ENCODE measurements at regions not wholly inside any gene's neighbourhood (a gene's known extent, or its start where the extent isn't known, plus 50 kb on each side); places are given as distances from the start of the nearest gene placed in this dataset.

- no peak for TF ChIP-seq CTCF (IDR thresholded peaks at IDR 0.05; ENCODE audit: borderline replicate concordance, insufficient read depth, low read depth, low read length)
- no peak overlapping the region for H3K4me3 ChIP-seq (ENCODE audit: low read depth, low read length)
Observed at GRCh38 chr4:28776004-28776403, 1915.4 kb downstream of the STIM2 start.

- H3K4me3 ChIP-seq (ENCODE audit: low read depth, low read length) = no peak overlapping the region
- TF ChIP-seq CTCF (IDR thresholded peaks at IDR 0.05; ENCODE audit: borderline replicate concordance, insufficient read depth, low read depth, low read length) = no peak
Observed at GRCh38 chr4:28784188-28784587, 1923.5 kb downstream of the STIM2 start.

DNA sequence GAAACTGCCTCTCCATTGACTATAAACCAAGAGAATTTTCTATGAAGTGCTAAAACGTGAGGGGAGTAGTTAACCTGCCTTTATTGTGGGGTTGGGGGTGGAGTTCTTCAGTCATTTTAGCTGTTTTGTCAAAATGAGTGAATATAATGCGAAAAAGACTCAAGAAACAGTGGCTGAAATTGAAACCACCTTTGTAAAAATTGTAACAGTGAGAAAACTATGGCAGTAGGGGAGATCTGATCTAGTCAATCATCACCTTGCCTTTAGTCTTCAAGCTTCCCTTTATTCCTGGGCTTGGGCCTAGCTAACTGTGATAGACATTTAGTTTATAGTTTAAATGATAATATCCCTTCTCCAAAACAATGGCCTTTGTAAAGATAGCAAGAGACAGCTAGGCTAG is 1927.3 kb downstream of the STIM2 start:
- no peak overlapping the region for H3K4me3 ChIP-seq (ENCODE audit: low read depth, low read length)
- TF ChIP-seq CTCF (IDR thresholded peaks at IDR 0.05; ENCODE audit: borderline replicate concordance, insufficient read depth, low read depth, low read length) = no peak

GRCh38 chr4:28788929-28789490 is 1928.4 kb downstream of the STIM2 start:
- H3K4me3 ChIP-seq (ENCODE audit: low read depth, low read length) = no peak overlapping the region
- TF ChIP-seq CTCF (IDR thresholded peaks at IDR 0.05; ENCODE audit: borderline replicate concordance, insufficient read depth, low read depth, low read length) = no peak

DNA sequence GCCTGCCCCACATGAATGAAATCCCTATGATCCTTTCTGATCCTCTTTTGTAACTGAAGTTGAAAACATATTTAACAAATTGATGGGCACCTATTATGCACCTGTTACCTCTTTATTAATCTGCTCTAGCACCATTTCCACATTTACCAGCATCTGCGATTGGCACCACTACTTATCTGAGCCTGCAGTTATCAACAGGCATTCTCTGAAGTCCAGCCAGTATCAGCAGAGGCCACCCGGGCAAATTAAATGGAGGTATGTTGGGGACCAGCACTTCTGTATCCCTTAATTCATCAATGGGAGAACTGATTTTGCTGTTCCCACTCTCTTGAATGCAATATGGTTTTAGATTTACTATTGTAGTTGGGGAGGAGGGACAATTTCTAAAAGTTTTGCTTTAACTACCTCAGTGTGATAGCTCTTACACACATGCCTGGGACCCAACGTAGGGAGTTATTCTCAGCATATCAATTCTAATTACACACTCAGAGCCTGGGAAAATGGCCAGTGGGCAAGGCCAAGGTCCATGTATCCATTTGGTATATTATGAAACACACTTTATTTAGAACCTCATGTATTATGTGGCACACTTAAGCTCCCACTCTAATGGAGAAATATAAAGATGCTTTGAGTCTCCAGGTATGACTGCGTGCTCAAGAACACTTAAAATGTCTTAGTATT is 1927.1 kb upstream of the PCDH7 start:
- H3K4me3 ChIP-seq (ENCODE audit: low read depth, low read length) = no peak overlapping the region
- no peak for TF ChIP-seq CTCF (IDR thresholded peaks at IDR 0.05; ENCODE audit: borderline replicate concordance, insufficient read depth, low read depth, low read length)

DNA sequence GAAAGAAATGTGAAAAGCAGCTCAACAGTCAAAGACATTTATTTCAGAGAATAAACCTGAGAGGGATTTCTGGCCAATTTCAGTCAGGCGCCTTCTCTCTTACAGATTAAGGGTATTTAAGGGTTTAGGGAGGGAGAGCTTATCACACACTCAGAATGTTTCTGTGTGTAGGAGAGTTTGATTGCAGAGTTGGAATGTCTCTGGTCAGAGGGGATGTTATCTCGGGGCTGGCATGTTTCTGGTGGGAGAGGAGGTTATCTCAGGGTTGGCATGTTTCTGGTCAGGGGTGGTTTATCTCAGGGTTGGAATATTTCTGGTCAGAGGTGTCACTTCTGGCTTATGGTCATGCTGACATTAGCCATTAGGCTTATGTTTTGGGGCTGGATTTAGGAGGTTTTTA is 1920.5 kb upstream of the PCDH7 start:
- TF ChIP-seq CTCF (IDR thresholded peaks at IDR 0.05; ENCODE audit: borderline replicate concordance, insufficient read depth, low read depth, low read length) = no peak
- no peak overlapping the region for H3K4me3 ChIP-seq (ENCODE audit: low read depth, low read length)

DNA sequence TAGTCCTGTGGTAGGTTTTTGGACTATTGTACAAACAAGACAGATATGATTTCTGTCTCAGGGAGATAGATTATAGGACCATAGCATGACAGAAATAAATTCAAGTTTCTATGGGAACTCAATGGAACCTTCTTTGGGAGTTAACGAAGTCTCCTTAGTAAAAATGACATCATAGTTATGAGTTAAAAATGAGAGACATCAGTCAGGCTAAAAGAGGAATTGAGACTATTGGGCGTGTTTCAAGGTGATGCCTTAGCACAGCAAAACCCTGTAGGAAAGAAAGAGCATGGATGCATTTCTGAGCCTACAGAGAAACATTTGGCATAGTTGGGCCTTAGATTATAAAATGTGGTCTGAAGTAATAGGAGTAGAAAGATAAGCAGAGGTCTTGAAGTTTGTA is 1909.1 kb upstream of the PCDH7 start:
- no peak overlapping the region for H3K4me3 ChIP-seq (ENCODE audit: low read depth, low read length)
- no peak for TF ChIP-seq CTCF (IDR thresholded peaks at IDR 0.05; ENCODE audit: borderline replicate concordance, insufficient read depth, low read depth, low read length)
